AG04450 (cell line): ENCODE measurements at regions not wholly inside any gene's neighbourhood (a gene's known extent, or its start where the extent isn't known, plus 50 kb on each side); places are given as distances from the start of the nearest gene placed in this dataset.

Source experiments
- CTCF ChIA-PET: fragments of 300-600, 350-600 bp; formaldehyde crosslinking; extraction: SDS; loops from one replicate; lab custom pipeline; 2022; ENCODE audit warnings: antibody characterized with exemption, inconsistent platforms; lab: Charles Lee
- POLR2A ChIA-PET: fragments of 350-600 bp; formaldehyde crosslinking; extraction: SDS; loops from one replicate; lab custom pipeline; 2021; ENCODE audit warnings: antibody characterized with exemption, inconsistent platforms; lab: Yijun Ruan, JAX
- DNase-seq: peaks from one replicate; pipeline ENCODE4 v3.0.0-alpha.2; 2011; ENCODE audit warnings: low read depth, low spot score
- H3K27ac ChIP-seq: one replicate; pipeline ENCODE4 v1.5.1; 2012; ENCODE audit warnings: low read depth, low read length, control low read depth
- H3K27me3 ChIP-seq: one replicate; pipeline ENCODE4 v1.6.0; 2012; ENCODE audit warnings: low read length; ENCODE audit not compliant: control insufficient read depth, insufficient read depth
- H3K4me3 ChIP-seq: 2 replicates; pipeline ENCODE4 v1.5.1; 2011; ENCODE audit warnings: mild to moderate bottlenecking, low read depth, low read length, control low read depth
- H3K9me3 ChIP-seq: 2 replicates; pipeline ENCODE4 v1.5.1; 2012; ENCODE audit warnings: low read length; ENCODE audit not compliant: control insufficient read depth, insufficient read depth
- CTCF ChIP-seq: IDR thresholded peaks from 2 replicates; pipeline ENCODE4 v1.5.1; 2011; ENCODE audit warnings: low read depth, low read length, control low read depth, inconsistent platforms

- Histone ChIP-seq H3K9me3 (no peaks in the 10 kb centered on the region), H3K4me3 (no peak overlapping the region), H3K27me3 (no peaks in the 10 kb centered on the region), H3K27ac (no peak overlapping the region)
- no peak for TF ChIP-seq CTCF
- ChIA-PET POLR2A (no interaction called here), CTCF (interaction anchor here (1.0 kb wide), 1 partner anchor 154 kb away, joined by 3 read pairs; no protein-coding TSS in a partner anchor)
- no peak for DNase-seq
Observed at GRCh38 chr5:67400752-67401151, 204.2 kb upstream of the CD180 start.

GRCh38 chr5:67395790-67396418, 199.3 kb upstream of the CD180 start:
- H3K27me3 ChIP-seq = no peaks in the 10 kb centered on the region
- no peak overlapping the region for H3K4me3 ChIP-seq
- CTCF ChIA-PET = interaction anchor here (1.0 kb wide), 1 partner anchor 150 kb away, joined by 5 read pairs; no protein-coding TSS in a partner anchor
- POLR2A ChIA-PET = no interaction called here
- no peak overlapping the region for H3K27ac ChIP-seq
- no peaks in the 10 kb centered on the region for H3K9me3 ChIP-seq
- TF ChIP-seq CTCF = no peak
- no peak for DNase-seq

- no peak for DNase-seq
- ChIA-PET CTCF (no interaction called here), POLR2A (no interaction called here)
- Histone ChIP-seq H3K9me3 (no peaks in the 10 kb centered on the region), H3K27ac (no peak overlapping the region), H3K4me3 (no peak overlapping the region), H3K27me3 (no peaks in the 10 kb centered on the region)
- TF ChIP-seq CTCF = no peak
Observed at GRCh38 chr5:67393211-67393610, 196.6 kb upstream of the CD180 start.

GRCh38 chr5:67390935-67391334, 194.3 kb upstream of the CD180 start:
- Histone ChIP-seq H3K9me3 (no peaks in the 10 kb centered on the region), H3K4me3 (no peak overlapping the region), H3K27ac (no peak overlapping the region), H3K27me3 (no peaks in the 10 kb centered on the region)
- ChIA-PET POLR2A (no interaction called here), CTCF (no interaction called here)
- DNase-seq = no peak
- TF ChIP-seq CTCF = no peak

- TF ChIP-seq CTCF = no peak
- H3K9me3 ChIP-seq = no peaks in the 10 kb centered on the region
- no peak overlapping the region for H3K4me3 ChIP-seq
- no peak overlapping the region for H3K27ac ChIP-seq
- CTCF ChIA-PET = no interaction called here
- POLR2A ChIA-PET = no interaction called here
- no peaks in the 10 kb centered on the region for H3K27me3 ChIP-seq
- no peak for DNase-seq
Observed at GRCh38 chr5:67383451-67383850, 186.9 kb upstream of the CD180 start.
